Small intestine (tissue), 7 donors: ENCODE measurements at regions not wholly inside any gene's neighbourhood (a gene's known extent, or its start where the extent isn't known, plus 50 kb on each side); places are given as distances from the start of the nearest gene placed in this dataset.
"Not testable (repeated sequence)": the region's sequence is repeated elsewhere in the genome, so short reads cannot be mapped to it uniquely, and the experiment has no call there.

Source experiments
- DNase-seq, 2 donors: peaks; one replicate each; pipeline versions ENCODE4 v3.0.0 to v3.0.0-alpha.2; 2013
- FAIRE-seq: peaks from 2 replicates; lab custom pipeline; 2012; peaks lifted over from hg19 to GRCh38; lab: Jason Lieb, UNC
- H3K27ac ChIP-seq, 3 donors: one replicate each; pipeline ENCODE4 v1.5.1; 2013; ENCODE audit warnings: low read length in 2 of 3, mild to moderate bottlenecking in 2 of 3, control low read depth in 1 of 3, inconsistent platforms in 1 of 3, low read depth in 1 of 3, moderate library complexity in 1 of 3
- H3K27me3 ChIP-seq, 3 donors: one replicate each; pipeline ENCODE4 v1.6.1; 2013; ENCODE audit warnings: low read length in 3 of 3, inconsistent platforms in 1 of 3; ENCODE audit not compliant: control insufficient read depth in 3 of 3, insufficient read depth in 3 of 3
- H3K36me3 ChIP-seq, 3 donors: one replicate each; pipeline ENCODE4 v1.6.1; 2013; ENCODE audit warnings: low read length in 3 of 3, inconsistent platforms in 1 of 3, low read depth in 1 of 3, mild to moderate bottlenecking in 1 of 3, moderate library complexity in 1 of 3; ENCODE audit not compliant: control insufficient read depth in 3 of 3, insufficient read depth in 2 of 3
- H3K4me1 ChIP-seq, 3 donors: one replicate each; pipeline ENCODE4 v1.6.1; 2013; ENCODE audit warnings: low read length in 2 of 3, inconsistent platforms in 1 of 3, low read depth in 1 of 3, mild to moderate bottlenecking in 1 of 3, moderate library complexity in 1 of 3; ENCODE audit not compliant: control insufficient read depth in 3 of 3, insufficient read depth in 2 of 3
- H3K4me3 ChIP-seq, 3 donors: one replicate each; pipeline ENCODE4 v1.5.1; 2013; ENCODE audit warnings: low read length in 3 of 3, control low read depth in 1 of 3, inconsistent platforms in 1 of 3, low read depth in 1 of 3, mild to moderate bottlenecking in 1 of 3, moderate library complexity in 1 of 3
- H3K9me3 ChIP-seq, 2 donors: one replicate each; pipeline ENCODE4 v1.6.1; 2013; ENCODE audit warnings: low read depth in 1 of 2, low read length in 1 of 2; ENCODE audit not compliant: control insufficient read depth in 2 of 2, insufficient read depth in 1 of 2
- WGBS, 3 donors: extraction: QIAGEN DNeasy Blood & Tissue Kit; methylation state at CpG; one replicate each; pipeline ENCODE4 v1.1.7; 2013; 5-methylcytosine and 5-hydroxymethylcytosine counted together
- donor health status: healthy with polysubstance abuse.
- donor health status: control.
- donor health status: control.
- donor health status: Bipolar disorder and iron deficiency.
- donor health status: healthy.

- Histone ChIP-seq H3K36me3 (no peaks in the 10 kb centered on the region), H3K27ac (no peak overlapping the region), H3K9me3 (peaks cover 2 to 6% of the 10 kb centered on the region in 2 donors), H3K4me3 (no peak overlapping the region), H3K27me3 (no peaks in the 10 kb centered on the region), H3K4me1 (no peaks in the 10 kb centered on the region)
- no peak for FAIRE-seq
- WGBS, 3 donors: 50 to 61% (median 59%) methylated on average over 2 of the region's 2 CpGs
- no peak for DNase-seq
Observed at GRCh38 chr14:83960832-83961512, 1569.0 kb upstream of the FLRT2 start.

DNA sequence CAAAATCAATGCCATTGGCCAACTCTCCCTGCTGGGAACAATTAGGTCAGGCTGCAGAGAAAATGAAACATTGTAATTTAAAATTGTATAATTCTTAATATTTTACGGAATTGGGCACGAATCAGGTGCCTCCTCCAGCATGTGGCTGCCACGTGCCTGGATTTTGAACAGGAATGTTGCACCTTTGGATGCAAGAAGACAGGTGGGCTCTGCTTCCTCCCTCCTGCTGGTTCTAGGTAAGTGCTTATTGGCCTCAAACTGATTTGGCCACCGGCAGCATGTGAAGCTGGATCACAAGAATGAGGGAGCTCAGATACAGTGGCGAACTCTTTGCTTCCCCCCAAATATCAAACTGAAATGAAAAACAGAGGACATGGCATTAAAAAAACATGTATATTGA lies 1559.9 kb upstream of the FLRT2 start:
- WGBS, 3 donors: 77 to 90% (median 85%) methylated on average over 5 of the region's 5 CpGs
- FAIRE-seq: no peak
- H3K4me3 ChIP-seq: no peak overlapping the region
- no peaks in the 10 kb centered on the region for H3K4me1 ChIP-seq
- H3K9me3 ChIP-seq: no peaks in the 10 kb centered on the region
- DNase-seq: no peak
- H3K36me3 ChIP-seq: no peaks in the 10 kb centered on the region
- no peaks in the 10 kb centered on the region for H3K27me3 ChIP-seq
- H3K27ac ChIP-seq: no peak overlapping the region

- WGBS, 3 donors: 70 to 86% (median 72%) methylated on average over 3 of the region's 3 CpGs
- Histone ChIP-seq H3K27ac (no peak overlapping the region), H3K4me1 (no peaks in the 10 kb centered on the region), H3K36me3 (no peaks in the 10 kb centered on the region), H3K9me3 (no peaks in the 10 kb centered on the region), H3K4me3 (no peak overlapping the region), H3K27me3 (no peaks in the 10 kb centered on the region)
- FAIRE-seq (no peak), DNase-seq (no peak)
Observed at GRCh38 chr14:83972631-83973030, 1557.3 kb upstream of the FLRT2 start.

- no peaks in the 10 kb centered on the region for H3K27me3 ChIP-seq
- no peaks in the 10 kb centered on the region for H3K9me3 ChIP-seq
- WGBS, 3 donors: 72 to 85% (median 76%) methylated on average over 5 of the region's 5 CpGs
- H3K4me3 ChIP-seq: no peak overlapping the region
- no peak overlapping the region for H3K27ac ChIP-seq
- H3K36me3 ChIP-seq: no peaks in the 10 kb centered on the region
- no peak for DNase-seq
- no peak for FAIRE-seq
- H3K4me1 ChIP-seq: no peaks in the 10 kb centered on the region
Observed at GRCh38 chr14:83974647-83975163, 1555.2 kb upstream of the FLRT2 start.

- no peaks in the 10 kb centered on the region for H3K36me3 ChIP-seq
- 41 to 60% (median 54%) methylated on average over 2 of the region's 2 CpGs for WGBS, 3 donors
- no peak overlapping the region for H3K4me3 ChIP-seq
- H3K27me3 ChIP-seq: no peaks in the 10 kb centered on the region
- H3K9me3 ChIP-seq: no peaks in the 10 kb centered on the region
- no peak for FAIRE-seq
- H3K4me1 ChIP-seq: no peaks in the 10 kb centered on the region
- H3K27ac ChIP-seq: no peak overlapping the region
- DNase-seq: no peak
Observed at GRCh38 chr14:83975435-83975834, 1554.5 kb upstream of the FLRT2 start.

GRCh38 chr14:83975841-83976770 lies 1553.8 kb upstream of the FLRT2 start:
- FAIRE-seq (no peak), DNase-seq (peak in 1 of 2 donors; percentile 4)
- Histone ChIP-seq H3K4me1 (no peaks in the 10 kb centered on the region), H3K4me3 (no peak overlapping the region), H3K9me3 (no peaks in the 10 kb centered on the region), H3K27me3 (no peaks in the 10 kb centered on the region), H3K36me3 (no peaks in the 10 kb centered on the region), H3K27ac (no peak overlapping the region)
- 45 to 64% (median 57%) methylated on average over 7 of the region's 7 CpGs for WGBS, 3 donors

GRCh38 chr14:83977583-83977982 lies 1552.4 kb upstream of the FLRT2 start:
- FAIRE-seq (no peak), DNase-seq (no peak)
- 90 to 92% (median 90%) methylated on average over 5 of the region's 5 CpGs for WGBS, 3 donors
- Histone ChIP-seq H3K4me3 (no peak overlapping the region), H3K36me3 (no peaks in the 10 kb centered on the region), H3K4me1 (no peaks in the 10 kb centered on the region), H3K27ac (no peak overlapping the region), H3K27me3 (no peaks in the 10 kb centered on the region), H3K9me3 (peaks cover 0 to 8% of the 10 kb centered on the region in 2 donors)

DNA sequence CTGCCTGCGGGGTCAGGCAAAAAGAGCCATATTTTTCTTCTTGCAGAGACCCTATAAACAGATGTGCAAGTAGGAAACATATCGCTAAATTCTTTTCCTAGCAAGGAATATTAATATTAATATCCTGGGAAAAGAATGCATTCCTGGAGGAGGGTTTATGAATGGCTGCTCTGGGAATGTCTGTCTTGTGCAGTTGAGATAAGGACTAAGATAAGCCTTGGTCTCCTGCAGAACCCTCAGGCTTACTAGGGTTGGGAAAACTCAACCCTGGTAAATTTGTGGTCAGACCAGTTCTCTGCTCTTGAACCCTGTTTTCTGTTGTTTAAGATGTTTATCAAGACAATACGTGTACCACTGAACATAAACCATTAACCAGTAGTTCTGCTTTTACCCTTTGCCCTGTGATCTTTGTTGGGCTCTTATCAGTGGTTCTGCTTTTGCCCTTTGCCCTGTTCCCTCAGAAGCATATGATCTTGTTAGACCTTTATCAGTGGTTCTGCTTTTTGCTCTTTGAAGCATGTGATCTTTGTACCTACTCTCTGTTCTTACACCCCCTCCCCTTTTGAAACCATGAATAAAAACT lies 1548.2 kb upstream of the FLRT2 start:
- not testable (repeated sequence) for H3K27ac ChIP-seq, H3K4me3 ChIP-seq, FAIRE-seq, H3K9me3 ChIP-seq, H3K27me3 ChIP-seq, H3K36me3 ChIP-seq, H3K4me1 ChIP-seq
- peak in 1 of 2 donors; percentile 20 for DNase-seq
- 69 to 88% (median 72%) methylated on average over 3 of the region's 3 CpGs for WGBS, 3 donors
